NCI-H526 treated with DMSO at 0.1 percent for 48 hours (cell line): ENCODE measurements at regions not wholly inside any gene's neighbourhood (a gene's known extent, or its start where the extent isn't known, plus 50 kb on each side); places are given as distances from the start of the nearest gene placed in this dataset.

ENCODE experiments used
- DNase-seq: peaks from one replicate; lab custom pipeline; 2025; lab: John Stamatoyannopoulos, UW

DNA sequence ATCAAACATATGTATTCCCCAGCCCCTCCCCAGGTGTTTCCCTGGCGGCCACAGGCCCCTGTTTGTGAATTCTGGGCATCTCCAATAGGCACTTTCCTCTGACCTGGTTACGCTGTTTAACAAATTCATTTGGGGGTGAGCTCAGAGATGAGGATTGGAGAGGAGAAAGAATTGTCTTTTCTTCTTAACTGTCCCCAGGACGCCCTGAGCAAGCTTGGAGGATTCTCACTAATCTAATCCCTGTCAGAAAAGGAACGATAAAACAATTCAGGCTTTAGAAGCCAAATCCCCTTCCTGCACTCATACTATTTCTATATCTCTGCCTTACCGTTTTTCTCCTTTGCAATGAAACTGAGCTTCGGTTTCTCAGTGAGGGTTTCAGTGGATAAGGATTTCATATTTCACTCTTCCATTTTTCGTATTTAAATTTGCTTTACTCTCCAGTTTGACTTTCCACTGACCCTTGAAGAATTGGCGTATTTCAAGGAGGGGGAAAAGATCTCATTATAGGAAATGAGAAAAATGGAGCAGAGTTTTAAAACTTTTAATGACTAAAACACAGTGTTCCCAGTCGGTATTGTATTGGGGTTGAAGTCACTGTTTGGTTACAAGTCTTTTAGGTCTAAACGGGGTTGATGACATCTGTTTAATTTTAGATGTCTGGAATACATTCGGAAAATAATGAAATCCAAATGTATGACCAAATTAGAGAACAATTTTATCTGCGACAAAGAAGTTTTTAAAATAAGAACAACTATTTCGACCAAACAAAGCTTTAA is 180.1 kb downstream of the MACROH2A1 start:
- DNase-seq: no peak

DNA sequence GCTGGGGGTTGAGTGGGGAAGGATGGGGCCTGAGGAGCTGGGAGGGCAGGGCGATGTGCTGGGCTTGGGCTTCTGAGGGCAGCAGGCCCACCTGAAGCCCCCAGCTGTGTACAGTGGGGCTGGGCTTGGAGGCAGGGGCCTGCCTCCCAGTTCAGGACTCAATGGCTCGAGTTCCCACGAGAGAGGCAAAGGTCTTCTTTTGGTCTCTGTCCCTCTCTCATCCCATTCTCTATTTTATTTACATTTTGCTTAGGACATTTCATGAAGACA is 180.6 kb downstream of the MACROH2A1 start:
- no peak for DNase-seq

DNA sequence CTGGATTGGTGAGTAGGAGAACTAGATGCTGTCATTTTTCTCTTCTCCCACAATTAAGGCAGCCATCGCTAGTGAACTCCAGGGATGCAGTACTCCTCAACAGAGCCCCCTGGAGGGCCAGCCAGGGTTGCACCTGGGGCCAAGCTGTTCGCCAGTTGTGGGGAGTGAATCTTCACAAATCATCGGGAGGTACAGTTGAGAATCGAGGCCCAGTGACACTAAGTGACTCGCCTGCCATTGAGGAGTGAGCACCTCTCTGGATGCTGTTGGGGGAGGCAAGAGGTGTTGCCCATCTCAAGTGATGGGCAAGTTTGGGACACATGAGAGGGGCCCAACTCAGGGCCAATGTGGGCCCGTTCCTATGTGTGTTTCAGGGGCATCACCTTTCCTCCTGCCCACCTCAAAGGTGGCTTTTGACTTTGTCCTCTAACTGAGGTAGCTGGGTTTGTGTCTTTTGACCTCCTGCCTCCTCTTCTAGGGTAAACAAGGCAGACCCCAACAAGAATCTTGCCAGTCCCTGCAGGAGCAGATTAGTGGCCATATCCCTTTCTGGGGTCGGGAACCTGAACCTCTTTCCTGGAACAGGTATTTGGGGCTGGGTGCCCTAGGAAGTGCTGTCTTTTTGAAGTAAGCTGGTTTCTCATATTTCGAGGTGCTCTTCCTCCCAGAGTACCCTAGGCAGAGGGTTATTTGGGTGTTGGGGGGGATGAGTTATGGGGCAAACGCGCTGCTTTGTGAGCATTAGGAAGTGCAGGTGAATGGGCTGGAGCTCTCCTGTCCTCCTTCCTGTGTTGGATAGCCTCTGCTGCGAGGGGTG is 181.2 kb downstream of the MACROH2A1 start:
- no peak for DNase-seq

DNA sequence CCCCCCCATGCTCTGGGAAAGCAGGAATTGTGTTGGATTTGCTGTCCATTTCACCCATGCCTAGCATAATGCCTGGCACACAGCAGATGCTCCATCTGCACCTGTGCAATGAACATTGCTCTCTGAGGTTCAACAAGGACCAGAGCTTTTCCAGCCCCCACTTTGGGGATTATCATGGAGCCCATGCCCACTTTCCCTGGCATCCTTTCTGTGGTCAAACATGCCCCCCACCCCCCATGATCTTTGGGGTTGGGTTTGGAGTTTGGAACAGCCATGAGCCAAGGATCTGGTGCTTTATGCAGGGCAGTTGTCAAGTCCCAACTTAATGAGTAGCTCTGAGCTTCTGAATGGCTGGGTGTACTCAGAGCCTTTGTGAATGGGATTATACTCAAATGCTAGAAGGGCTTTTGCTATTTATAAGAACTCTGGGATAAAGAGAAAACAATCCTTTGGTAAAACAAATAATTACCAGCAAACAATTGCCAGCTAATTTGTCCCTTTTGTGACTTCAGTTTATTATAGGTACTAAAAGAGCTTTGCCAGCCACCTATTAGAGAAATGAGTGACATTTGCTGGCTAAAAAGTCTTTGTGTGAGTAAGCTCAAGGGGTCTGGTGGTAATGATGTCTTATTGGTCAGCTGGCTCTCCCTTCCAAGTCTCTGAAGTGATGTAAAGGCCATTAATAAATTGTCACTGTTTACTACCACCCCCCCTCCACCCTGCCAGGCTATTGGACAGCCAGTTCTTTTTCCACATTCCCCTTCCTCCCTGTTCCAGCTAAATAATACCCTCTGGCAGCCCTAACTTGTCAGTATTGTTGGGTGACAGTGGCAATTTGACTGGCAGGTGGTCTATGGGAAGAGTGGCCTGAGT is 182.3 kb downstream of the MACROH2A1 start:
- DNase-seq: no peak

DNA sequence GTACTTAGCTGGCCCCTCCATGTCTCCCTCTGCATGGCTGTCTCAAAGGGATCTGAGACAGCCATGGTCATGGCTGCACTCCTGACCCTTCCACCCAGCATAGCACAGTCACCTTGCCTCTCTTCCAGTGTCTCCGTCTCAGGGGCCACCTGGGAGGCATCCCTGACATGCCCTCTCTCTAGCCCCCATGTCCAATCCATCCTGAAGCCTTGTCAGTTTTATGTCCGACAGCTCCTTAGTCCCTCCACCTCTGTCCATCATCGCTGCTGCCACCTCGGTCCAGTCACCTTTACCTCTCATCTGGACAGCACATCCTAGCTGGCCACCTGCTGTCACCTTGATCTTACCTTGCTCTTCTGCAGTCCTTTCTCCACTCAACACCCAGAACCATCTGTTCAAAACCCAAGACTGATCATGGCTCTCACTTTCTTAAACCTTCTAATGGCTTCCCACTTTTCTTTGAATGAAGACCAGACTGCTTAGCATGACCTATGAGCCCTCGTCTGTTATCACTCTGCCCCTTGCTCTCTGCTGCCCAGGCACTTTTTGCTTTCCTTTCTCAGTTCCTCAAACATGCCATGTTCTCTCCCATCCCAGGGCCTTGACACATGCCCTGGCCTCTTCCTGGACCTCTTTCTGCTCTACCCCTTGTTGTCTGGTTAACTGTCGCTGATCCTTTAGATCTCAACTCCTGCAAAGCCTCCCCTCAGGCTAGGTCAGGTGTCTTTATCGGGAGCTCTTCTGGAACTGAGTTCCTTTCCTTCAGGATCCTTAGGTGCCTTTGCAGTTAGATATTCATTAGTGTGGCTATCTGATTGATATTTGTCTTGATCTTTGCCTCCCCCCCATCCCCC is 181.8 kb upstream of the PITX1 start:
- no peak for DNase-seq

DNA sequence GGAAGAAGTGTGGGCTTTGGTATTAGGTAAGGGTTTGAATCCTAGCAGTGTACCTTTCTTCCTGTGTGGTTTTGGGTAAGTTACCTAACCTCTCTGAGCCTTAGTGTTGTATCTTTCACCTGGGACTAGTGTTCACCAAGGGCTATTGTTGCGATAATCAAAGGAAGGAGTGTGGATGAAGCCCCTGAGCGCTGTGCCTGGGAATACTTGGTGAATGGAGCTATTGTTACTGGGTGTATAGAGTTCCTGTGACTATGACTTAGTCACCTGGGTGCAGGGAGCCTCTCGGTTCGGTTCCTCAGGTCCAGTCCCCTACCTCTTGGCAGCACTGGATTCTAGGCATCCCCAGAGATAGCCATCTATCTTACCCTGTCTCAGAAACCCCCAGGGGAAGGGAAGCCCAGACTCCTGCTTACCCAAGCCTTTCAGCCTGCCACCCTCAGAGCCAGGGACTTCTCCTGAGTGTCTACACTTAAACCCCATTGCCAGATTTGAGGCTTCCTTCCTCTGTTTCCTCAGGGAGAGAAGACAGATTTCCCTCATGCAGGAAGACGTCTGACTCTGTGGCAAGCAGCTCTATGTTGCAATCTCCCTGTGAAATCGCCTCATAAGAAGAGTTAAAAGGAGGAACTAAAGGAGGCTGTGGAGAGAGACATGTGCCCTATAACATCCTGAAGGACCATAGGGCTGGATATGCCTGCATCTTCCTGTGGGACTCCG is 181.0 kb upstream of the PITX1 start:
- no peak for DNase-seq

DNA sequence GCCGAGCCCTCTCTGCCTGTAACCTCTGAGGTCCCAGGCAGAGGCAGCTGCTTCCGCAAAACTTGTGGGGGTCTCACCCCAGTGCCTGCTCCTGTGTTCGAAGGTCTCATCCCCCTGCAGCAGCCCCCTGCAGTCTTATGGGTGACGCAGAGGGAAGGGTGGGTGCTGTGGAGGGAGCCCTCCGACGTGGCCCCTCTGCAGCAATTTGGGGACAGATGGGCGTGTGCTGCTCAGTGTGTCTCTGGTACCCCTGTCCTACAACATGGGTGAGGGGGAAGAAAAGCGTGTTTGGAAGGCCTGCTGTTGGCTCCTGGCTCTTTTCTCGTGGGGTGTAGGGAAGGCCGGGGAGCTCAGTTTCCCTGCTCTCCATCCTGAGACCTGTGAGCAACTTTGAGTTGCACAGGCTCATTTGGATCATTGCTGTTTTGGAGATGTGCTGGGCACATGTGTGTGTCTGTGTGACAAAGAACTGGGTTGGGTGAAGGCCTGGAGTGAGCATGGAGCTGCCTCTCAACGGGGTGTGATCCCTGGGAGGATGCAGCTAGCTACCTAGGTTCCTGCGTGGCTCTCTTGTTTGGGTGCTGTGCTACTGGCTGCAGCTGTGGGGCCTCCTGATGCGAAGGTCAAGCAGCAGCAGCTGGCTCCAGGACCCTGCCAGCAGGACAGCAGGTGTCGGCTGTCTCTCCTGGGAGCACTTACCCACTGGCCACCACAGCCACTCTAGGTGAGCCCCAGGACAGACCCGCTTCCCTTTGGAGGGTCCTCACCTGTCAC is 179.6 kb upstream of the PITX1 start:
- no peak for DNase-seq

DNA sequence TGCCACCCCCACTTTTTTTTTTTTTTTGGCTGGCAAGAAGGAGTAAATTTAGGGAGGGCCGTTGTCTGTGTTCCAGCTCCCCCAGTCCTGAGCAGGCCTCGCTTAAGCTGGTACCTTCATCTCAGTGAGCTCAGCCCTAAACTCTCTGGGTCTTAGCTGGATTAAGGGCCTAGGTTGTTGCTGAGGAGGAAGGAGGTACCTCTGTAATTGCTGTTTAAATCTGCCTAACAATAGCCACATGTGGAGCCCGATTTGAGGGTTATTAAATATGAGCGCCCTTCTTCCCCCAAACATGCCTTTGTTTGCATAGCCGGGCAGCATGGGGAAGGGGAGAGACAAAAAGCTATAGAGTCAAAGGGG is 179.0 kb upstream of the PITX1 start:
- DNase-seq: no peak

DNA sequence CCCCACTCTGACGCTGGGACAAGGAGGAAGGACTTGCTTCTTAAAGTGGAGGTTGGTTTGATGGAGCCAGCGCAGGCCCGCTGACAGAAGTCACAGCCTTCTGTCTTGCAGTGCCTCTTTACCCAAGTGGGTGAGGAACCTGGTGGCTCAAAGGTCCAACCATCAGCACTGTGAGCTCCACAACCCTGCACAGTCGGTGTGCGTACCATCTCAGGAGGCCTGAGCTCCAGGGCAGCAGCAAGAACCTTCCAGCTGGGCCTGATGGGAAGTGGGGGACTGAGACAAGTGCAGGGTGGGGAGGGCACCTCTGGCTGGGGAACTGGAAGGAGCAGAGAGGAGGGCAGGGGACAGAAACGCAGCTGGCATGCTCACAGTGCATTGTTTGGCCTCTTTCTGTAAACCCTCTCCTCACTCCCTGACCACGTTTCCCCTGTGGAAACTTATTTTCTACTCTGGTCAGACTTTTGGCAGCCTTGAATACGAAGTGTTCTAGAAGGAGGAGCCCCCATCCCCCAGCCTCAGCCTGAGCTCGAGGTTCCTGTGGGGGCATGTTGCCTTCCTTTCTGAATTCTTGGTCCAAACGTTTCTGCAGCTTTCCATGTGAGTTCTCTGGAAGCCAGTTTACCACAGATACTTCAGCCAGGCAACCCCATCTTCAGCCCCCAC is 178.5 kb upstream of the PITX1 start:
- no peak for DNase-seq

DNA sequence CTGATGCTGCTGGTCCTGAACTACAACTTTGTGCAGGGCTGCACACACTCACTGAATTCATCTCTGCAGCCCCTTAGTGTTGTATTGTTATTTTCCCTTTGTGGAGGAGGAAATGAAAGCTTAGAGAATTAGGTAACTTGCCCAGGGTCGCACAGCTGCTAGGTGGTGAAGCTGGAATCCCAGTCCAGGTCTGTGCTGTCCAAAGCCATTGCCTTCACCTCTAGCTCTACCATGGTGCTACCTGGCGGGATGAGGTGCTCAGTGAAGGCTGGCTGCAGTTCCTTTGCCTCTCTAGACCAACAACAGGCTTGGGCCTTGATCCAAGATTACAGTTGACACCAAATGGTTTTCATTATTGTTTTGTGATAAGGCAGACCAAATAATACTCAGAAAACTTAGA is 177.8 kb upstream of the PITX1 start:
- no peak for DNase-seq

DNA sequence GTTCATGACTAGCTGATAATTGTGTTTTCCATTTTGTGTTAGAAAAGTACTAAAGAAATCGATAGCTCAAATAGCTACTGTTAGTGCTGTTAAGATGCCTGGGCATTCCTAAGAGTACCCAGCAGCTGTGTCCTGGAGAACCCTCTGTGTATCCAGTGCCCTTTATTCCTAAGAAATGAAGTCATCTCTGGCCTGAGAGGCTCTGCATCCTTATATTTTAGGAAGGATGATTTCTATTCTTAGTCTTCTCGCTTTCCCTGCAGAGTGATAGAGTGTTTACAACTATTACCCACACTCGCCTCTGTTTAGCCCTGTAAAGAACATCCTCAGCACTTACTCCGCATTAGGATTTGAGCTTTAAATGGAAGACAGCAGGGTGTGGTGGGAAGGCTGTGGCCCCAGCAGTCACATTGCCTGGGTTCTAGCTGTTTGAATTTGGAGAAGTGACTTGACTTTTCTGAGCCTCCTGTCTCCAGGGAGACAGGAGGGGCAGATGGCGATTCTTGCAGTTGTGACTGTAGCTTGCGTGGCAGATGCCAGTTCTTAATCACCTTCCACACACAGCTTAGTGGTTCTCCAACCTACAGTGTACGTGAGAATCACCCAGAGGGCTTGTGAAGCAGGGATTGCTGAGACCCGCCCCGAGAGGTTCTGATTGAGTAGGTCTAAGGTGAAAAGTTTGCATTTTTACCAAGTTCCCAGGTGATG is 177.2 kb upstream of the PITX1 start:
- DNase-seq: no peak

DNA sequence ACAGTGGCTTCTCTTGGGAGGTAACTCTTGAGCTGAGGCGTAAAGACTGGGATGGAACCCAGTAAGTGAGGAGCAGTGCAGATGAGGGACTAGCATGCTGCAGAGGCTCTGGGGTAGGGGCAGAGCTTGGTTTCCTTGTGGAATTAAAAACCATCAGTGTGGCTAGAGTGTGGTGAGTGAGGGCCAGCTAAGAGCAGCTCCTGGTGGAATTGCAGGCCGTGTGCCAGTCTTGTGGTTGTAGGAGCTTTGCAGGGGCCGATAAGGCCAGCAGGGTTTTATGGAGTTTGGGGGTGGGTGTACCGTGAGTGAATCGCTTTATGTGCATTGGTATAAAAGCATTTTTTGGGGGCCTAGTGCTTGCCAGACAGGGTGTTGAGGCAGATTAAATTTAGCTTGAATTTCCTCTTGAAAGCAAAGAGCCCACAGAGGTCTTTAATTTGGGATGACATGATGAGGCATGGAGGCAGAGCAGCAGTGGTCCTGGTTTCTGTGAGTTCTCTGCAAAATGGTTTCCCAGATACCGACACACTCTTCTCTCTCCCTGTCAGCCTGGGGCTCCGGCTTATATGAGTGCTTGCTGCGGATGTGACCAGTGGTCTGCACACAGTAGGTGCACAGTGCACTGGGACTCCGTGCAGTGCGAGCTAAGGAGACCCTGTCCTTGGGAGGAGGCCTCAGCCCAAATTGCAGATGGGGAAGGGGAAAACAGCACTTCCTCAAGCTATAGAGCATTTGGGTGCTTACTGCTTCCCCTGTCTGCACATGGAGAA is 176.4 kb upstream of the PITX1 start:
- no peak for DNase-seq

DNA sequence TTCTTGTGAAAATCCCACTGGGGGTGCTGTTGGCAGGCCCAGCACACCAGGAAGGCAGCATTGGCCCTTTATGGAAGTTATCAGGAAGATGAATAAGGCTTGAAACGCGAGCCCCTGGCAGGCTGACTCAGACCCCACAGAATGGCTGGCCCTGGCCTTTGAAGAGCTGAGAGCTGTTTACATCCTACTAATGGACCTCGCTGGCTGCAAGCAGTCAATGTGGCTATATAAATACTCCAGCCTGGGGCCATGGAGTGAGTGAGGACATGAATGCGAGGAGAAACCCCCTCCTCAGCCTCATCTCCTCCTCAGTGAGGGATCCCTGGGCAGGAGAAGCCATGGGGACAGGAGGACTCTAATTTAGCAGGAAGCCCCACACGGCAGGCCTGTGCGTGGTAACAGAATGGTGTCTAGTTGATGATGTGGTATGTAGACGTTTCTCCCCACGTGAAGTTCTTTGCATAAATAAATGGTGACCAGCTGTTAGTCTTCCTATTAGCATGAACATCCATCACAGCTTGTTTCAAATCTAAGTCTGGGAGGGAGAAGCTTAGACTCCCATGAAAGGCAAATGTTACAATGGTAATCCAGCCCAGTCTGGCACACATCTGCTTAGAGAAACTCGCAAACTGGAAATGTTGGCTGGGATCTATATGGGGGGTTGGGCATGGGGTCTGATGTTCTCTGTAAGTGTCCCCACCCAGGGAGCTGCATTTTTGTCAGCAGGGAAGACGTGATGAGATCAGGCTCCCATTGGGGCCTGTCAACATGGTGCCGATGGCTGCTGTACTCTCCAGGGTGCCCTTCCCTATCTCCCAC is 175.1 kb upstream of the PITX1 start:
- no peak for DNase-seq

DNA sequence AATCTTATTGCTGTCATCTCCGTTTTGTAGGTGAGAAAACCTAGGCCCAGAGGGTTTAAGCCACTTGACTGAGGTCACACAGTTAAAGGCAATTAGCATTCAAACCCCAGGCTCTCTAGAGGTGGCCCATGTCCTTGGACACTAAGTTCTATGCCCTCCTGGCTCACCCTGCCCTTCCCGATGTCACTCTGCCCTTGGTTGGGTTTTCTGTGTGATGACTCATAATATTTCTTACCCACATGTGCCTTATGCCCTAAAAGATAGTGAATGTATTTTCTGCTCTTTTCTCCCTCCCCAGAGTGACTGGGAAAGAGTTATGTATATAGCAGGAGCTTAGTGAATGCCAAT is 174.5 kb upstream of the PITX1 start:
- DNase-seq: no peak

DNA sequence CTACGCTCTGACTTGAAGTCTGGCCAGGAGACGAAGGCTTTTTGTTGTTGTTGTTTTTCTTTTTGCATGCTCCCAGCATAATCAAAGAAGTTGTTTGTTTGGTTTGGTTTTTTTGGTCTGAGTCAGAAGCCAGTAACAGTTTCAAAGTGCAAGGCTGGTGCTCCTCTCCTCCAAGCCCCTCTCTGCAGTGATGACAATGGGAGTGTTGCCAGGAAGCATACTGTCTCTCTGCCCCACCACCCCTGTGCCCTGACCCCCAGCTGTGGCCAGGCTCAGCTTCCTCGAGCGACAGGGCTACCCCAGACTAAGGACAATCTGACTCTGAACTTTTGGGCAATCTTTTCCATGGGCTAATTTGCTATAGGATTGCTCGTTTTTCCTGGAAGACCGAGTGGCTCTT is 173.8 kb upstream of the PITX1 start:
- no peak for DNase-seq

DNA sequence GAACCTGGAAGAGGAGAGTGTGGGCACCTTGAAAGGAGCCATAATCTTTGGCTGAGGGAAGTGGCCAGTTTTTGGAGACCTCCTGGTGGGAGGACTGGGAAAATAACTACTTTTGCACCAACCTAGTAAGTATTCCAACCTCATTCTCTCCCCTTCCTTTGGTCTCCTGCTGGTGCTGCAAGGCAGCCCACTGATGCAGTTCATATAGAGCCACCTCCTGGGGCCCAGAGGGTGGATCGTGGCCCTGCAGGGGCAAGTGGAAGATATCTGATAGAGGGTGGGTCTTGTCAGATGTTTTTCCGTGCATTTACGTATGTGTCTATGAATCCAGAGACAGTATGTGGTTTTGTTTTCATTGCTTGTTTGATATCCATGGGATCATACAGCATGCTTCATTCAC is 172.8 kb upstream of the PITX1 start:
- no peak for DNase-seq

DNA sequence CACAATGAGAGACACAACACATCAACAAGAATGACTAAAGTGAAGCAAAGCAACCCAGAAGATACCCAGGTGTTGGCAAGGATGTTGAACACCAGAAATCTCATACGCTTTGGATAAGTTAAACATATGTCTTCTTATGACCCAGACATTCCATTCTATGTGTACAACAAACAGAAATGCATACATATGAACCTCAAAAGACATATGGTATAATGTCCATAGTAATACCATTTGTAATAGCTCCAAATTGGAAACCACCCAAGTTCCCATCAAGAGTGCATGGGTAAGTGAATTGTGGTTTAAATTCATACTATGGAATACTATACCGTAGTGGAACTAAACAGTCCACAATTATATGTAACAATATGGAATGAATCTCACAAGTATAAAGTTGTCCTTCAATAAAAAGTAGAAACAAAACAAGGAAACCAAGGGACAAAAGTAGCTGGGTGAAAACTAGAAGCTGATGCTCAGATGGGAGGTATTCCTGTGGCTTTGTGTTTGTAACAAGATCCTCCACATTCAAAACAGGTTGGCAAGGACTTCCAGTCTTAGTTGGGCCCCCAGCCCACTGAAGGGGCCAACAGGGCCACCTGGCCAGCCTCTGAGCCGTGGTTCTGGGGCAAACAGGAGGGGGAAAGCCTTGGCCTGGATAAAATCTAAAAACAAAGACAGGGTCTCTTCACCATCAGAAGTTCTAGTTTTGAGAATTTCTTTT is 171.8 kb upstream of the PITX1 start:
- no peak for DNase-seq
